SU-DHL-6 (cell line): ENCODE measurements at regions not wholly inside any gene's neighbourhood (a gene's known extent, or its start where the extent isn't known, plus 50 kb on each side); places are given as distances from the start of the nearest gene placed in this dataset.

Experiments
- H2AFZ ChIP-seq: fragments of 200-600 bp; sonication (generic); 2 replicates; pipeline ENCODE4 v1.6.1; 2014; ENCODE audit warnings: low read depth, mild to moderate bottlenecking, moderate library complexity, mixed read lengths, antibody characterized with exemption, low read length; ENCODE audit not compliant: severe bottlenecking
- H3F3A ChIP-seq: fragments of 200-600 bp; shearing (Covaris generic); 2 replicates; pipeline ENCODE4 v1.6.0; 2016; ENCODE audit warnings: antibody characterized with exemption, mild to moderate bottlenecking; ENCODE audit not compliant: insufficient read depth
- H3K27ac ChIP-seq: fragments of 200-600 bp; sonication (generic); 2 replicates; pipeline ENCODE4 v1.5.1; 2016; ENCODE audit warnings: low read depth, mild to moderate bottlenecking, low read length, moderate library complexity, mixed read lengths
- H3K27me3 ChIP-seq: fragments of 200-600 bp; sonication (generic), shearing (Covaris generic); 2 replicates; pipeline ENCODE4 v1.6.0; 2014; ENCODE audit warnings: mild to moderate bottlenecking, low read length
- H3K36me3 ChIP-seq: fragments of 200-600 bp; sonication (generic); 2 replicates; pipeline ENCODE4 v1.6.1; 2014; ENCODE audit warnings: mild to moderate bottlenecking, low read length, mixed read lengths
- H3K4me2 ChIP-seq: fragments of 300-600, 200-600 bp; shearing (Covaris generic), sonication (generic); 2 replicates; pipeline ENCODE4 v1.6.0; 2014; ENCODE audit warnings: low read length, low read depth, mild to moderate bottlenecking; ENCODE audit not compliant: poor library complexity, severe bottlenecking
- H3K4me3 ChIP-seq: fragments of 200-600 bp; sonication (generic); 2 replicates; pipeline ENCODE4 v1.5.1; 2014; ENCODE audit warnings: antibody characterized with exemption, low read length, mild to moderate bottlenecking, mixed read lengths; ENCODE audit not compliant: insufficient read depth, poor library complexity, severe bottlenecking
- H3K79me2 ChIP-seq: fragments of 200-600 bp; sonication (generic); 2 replicates; pipeline ENCODE4 v1.6.1; 2014; ENCODE audit warnings: mild to moderate bottlenecking, low read length, moderate library complexity; ENCODE audit not compliant: insufficient read depth
- H3K9ac ChIP-seq: fragments of 200-600 bp; sonication (generic); 2 replicates; pipeline ENCODE4 v1.7.0; 2014; ENCODE audit warnings: mild to moderate bottlenecking, low read length
- H3K9me2 ChIP-seq: fragments of 200-600 bp; sonication (generic); replicated peaks from 2 replicates; pipeline ENCODE4 v1.6.1; 2014; ENCODE audit warnings: low read length; ENCODE audit not compliant: insufficient read depth
- H3K9me3 ChIP-seq: fragments of 200-600 bp; sonication (generic); 2 replicates; pipeline ENCODE4 v1.6.1; 2014; ENCODE audit warnings: low read length, mixed read lengths; ENCODE audit not compliant: insufficient read depth
- H4K20me1 ChIP-seq: fragments of 200-600 bp; sonication (generic); 2 replicates; pipeline ENCODE4 v1.6.1; 2014; ENCODE audit warnings: low read depth, mild to moderate bottlenecking, antibody characterized with exemption, low read length, moderate library complexity, mixed read lengths
- EZH2phosphoT487 ChIP-seq: fragments of 200-600 bp; sonication (generic), shearing (Covaris generic); conservative IDR thresholded peaks from 2 replicates; pipeline ENCODE4 v1.6.1; 2018; ENCODE audit warnings: mild to moderate bottlenecking, antibody characterized with exemption, low read length, moderate library complexity, mixed read lengths
- TF ChIP-seq, protein P1 (sequence below): fragments of 200-600 bp; sonication (generic); IDR thresholded peaks from one replicate; pipeline ENCODE4 v1.5.1; 2017; ENCODE audit warnings: antibody characterized with exemption, mild to moderate bottlenecking, low read length, moderate library complexity; ENCODE audit not compliant: insufficient read depth, poor library complexity, severe bottlenecking

DNA sequence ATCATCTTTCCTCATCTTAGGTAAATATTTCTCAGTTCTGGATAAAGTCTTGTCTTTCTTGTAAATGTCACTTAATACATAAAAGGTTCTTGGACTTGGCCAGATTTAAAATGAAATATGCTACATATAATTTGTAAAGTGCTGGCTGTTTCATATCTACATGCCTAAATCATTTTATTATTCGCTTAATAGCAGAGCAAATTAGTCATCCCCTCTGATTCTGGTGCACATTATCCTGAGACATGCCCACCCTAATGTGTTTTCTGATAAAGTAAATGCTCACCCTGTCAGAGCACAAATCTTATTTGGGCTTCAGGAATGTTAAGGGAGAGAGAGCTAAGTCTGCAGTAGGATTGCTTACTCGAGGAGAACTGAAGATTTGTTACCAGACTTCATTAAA is 166.5 kb upstream of the IZUMO3 start:
- Histone ChIP-seq H3K36me3 (no peaks in the 10 kb centered on the region), H3K9me3 (0 out of 2 replicates have a peak, but pooled peaks cover 5% of the 10 kb centered on the region), H3K9ac (no peak overlapping the region)

DNA sequence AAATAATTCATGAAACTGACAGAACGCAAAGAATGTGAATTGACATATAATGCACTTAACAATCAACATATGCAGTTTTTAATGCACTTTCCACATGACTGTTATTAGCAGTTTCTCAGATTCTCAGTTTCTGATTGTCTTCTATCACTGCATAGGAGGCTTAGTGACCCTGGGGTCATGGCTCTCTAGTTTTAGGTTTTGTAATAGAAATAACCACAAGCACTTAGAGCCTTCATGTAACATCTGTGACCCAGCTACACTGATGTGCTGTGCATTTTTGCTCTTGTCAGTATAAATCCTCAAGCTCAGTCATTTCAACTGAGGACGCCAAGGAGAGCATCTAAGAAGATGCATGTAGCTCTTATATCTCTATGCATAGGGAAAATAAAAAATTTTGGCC is 163.1 kb upstream of the IZUMO3 start:
- Histone ChIP-seq H3K4me2 (no peak overlapping the region), H3K36me3 (no peaks in the 10 kb centered on the region), H3K4me3 (no peak overlapping the region), H2AFZ (no peak overlapping the region), H4K20me1 (no peaks in the 10 kb centered on the region), H3F3A (no peaks in the 10 kb centered on the region), H3K79me2 (no peaks in the 10 kb centered on the region), H3K27me3 (no peaks in the 10 kb centered on the region), H3K27ac (no peak overlapping the region), H3K9ac (no peak overlapping the region), H3K9me3 (0 out of 2 replicates have a peak, but pooled peaks cover 5% of the 10 kb centered on the region), H3K9me2 (no peaks in the 10 kb centered on the region; the same call in 1 of the 2 replicates)
- no peak for TF ChIP-seq EZH2phosphoT487
- TF ChIP-seq, protein P1, sequence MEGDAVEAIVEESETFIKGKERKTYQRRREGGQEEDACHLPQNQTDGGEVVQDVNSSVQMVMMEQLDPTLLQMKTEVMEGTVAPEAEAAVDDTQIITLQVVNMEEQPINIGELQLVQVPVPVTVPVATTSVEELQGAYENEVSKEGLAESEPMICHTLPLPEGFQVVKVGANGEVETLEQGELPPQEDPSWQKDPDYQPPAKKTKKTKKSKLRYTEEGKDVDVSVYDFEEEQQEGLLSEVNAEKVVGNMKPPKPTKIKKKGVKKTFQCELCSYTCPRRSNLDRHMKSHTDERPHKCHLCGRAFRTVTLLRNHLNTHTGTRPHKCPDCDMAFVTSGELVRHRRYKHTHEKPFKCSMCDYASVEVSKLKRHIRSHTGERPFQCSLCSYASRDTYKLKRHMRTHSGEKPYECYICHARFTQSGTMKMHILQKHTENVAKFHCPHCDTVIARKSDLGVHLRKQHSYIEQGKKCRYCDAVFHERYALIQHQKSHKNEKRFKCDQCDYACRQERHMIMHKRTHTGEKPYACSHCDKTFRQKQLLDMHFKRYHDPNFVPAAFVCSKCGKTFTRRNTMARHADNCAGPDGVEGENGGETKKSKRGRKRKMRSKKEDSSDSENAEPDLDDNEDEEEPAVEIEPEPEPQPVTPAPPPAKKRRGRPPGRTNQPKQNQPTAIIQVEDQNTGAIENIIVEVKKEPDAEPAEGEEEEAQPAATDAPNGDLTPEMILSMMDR: no peak

More for the DNA sequence above, 166.5 kb upstream of the IZUMO3 start:
- no peaks in the 10 kb centered on the region for H4K20me1 ChIP-seq
- no peak overlapping the region for H3K4me2 ChIP-seq
- no peaks in the 10 kb centered on the region for H3K79me2 ChIP-seq
- no peak overlapping the region for H2AFZ ChIP-seq
- H3K9me2 ChIP-seq: no peaks in the 10 kb centered on the region; the same call in none of the 2 replicates
- H3K27ac ChIP-seq: no peak overlapping the region
- TF ChIP-seq, protein P1: no peak
- no peak for TF ChIP-seq EZH2phosphoT487
- no peak overlapping the region for H3K4me3 ChIP-seq
- no peaks in the 10 kb centered on the region for H3F3A ChIP-seq
- no peaks in the 10 kb centered on the region for H3K27me3 ChIP-seq

DNA sequence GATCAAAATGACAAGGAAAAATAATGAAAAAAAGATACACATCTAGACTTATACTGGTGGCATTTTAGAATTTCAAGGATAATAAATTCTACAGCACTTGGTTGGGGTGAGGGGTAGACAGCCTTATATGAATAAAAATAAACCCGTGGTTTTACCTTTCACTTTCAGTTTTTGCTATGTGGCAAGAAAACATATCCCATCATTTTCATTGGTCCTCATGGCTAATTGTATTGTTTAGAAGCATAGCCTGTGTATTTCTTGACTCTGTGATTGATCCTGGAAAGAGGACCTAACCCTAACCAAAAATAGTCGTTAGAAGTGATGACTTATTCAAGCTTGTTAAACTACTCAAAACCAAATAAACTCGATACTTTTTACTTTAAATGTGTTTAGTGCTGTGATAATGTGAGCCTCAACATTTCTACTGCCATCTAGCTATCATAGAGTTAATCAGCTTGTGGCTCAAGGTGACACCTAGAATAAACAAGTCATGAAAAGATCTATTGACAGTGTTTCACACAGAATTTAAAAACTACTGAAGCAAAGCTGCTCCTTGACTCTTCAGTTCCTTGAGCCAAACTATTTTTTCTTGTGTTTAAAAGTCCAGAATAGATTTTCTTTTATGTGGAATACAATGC is 153.3 kb upstream of the IZUMO3 start:
- Histone ChIP-seq H3K9me3 (0 out of 2 replicates have a peak, but pooled peaks cover 7% of the 10 kb centered on the region), H3K27me3 (no peaks in the 10 kb centered on the region), H3K4me3 (no peak overlapping the region), H3K27ac (no peak overlapping the region), H3K4me2 (no peak overlapping the region), H3K79me2 (no peaks in the 10 kb centered on the region), H3F3A (no peaks in the 10 kb centered on the region), H3K9me2 (no peaks in the 10 kb centered on the region), H3K36me3 (no peaks in the 10 kb centered on the region), H2AFZ (no peak overlapping the region), H4K20me1 (no peaks in the 10 kb centered on the region), H3K9ac (no peak overlapping the region)
- TF ChIP-seq EZH2phosphoT487: no peak
- TF ChIP-seq, protein P1: no peak
